ENCODE measurements at regions not wholly inside any gene's neighbourhood (a gene's known extent, or its start where the extent isn't known, plus 50 kb on each side); places are given as distances from the start of the nearest gene placed in this dataset.

DNA sequence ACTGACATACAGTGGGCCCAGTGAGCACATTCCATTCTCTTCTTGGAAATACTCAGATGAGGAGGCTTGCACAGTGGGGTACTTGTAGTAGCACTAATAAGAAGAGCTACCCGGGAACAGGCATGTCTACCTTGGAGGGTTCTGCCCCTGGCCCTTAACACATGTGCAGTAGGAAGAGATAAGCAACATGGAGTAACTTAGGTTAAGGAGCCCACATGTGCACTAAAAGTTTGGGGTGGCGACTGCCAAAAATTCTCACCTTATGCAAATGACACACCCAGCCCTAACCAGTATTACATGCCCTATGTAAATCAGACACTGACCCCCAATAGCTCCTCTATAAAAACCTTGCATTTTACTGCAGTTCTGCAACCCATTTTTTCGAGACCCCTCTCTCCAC is 1313.3 kb downstream of the KCNT2 start:
- no TSS peak for BruUV-seq (replicated peaks)
- DNase-seq (ENCODE audit: low read depth, low spot score) (no peak), ATAC-seq (no peak)
- Histone ChIP-seq H4K20me1 (ENCODE audit: insufficient read depth) (no peaks in the 10 kb centered on the region; the same call in 1 of the 2 replicates), H3K4me3 (replicated peaks in 1 of 2; ENCODE audit: low read depth in 1 of 2, low read length in 2 of 2) (no peak overlapping the region), H3K27me3 (ENCODE audit: insufficient read depth, low read length) (no peaks in the 10 kb centered on the region), H3K4me2 (ENCODE audit: low read length) (no peak overlapping the region), H3K36me3 (ENCODE audit: control insufficient read depth in 1 of 2, insufficient read depth in 2 of 2, low read length in 2 of 2) (no peaks in the 10 kb centered on the region), H3K9ac (ENCODE audit: low read length) (no peak overlapping the region), H3K9me2 (ENCODE audit: insufficient read depth) (no peaks in the 10 kb centered on the region; the same call in 1 of the 2 replicates), H2AFZ (ENCODE audit: low read depth, low read length, poor library complexity, severe bottlenecking) (no peak overlapping the region), H3K4me1 (ENCODE audit: control insufficient read depth in 1 of 2, insufficient read depth in 2 of 2, low read length in 2 of 2) (no peaks in the 10 kb centered on the region), H3K9me3 (ENCODE audit: control insufficient read depth in 1 of 2, insufficient read depth in 1 of 2, low read depth in 1 of 2, low read length in 2 of 2) (no peaks in the 10 kb centered on the region), H3K79me2 (ENCODE audit: insufficient read depth, low read length) (no peaks in the 10 kb centered on the region), H3K27ac (ENCODE audit: low read depth, low read length) (no peak overlapping the region)
- TF ChIP-seq ELF1 (IDR thresholded peaks at IDR 0.05; ENCODE audit: borderline replicate concordance, low read depth) (no peak), CBX3 (IDR thresholded peaks at IDR 0.05; ENCODE audit: low read depth) (no peak), CEBPB (IDR thresholded peaks at IDR 0.05; ENCODE audit: low read depth) (no peak), POLR2AphosphoS5 (IDR thresholded peaks at IDR 0.05; ENCODE audit: low read depth, low read length) (no peak), FOSL1 (IDR thresholded peaks at IDR 0.05; ENCODE audit: low read depth) (no peak), EZH2 (IDR thresholded peaks at IDR 0.05) (no peak), TCF7L2 (IDR thresholded peaks at IDR 0.05; ENCODE audit: borderline replicate concordance, extremely low read depth, insufficient read depth, insufficient read length) (no peak), SIN3A (IDR thresholded peaks at IDR 0.05; ENCODE audit: low read depth) (no peak), MAX (IDR thresholded peaks at IDR 0.05) (no peak), CTCF (IDR thresholded peaks at IDR 0.05 in 2 of 3, conservative IDR thresholded peaks at IDR 0.05 in 1 of 3; ENCODE audit: borderline replicate concordance in 1 of 3, insufficient read depth in 1 of 3, low read depth in 2 of 3, low read length in 2 of 3) (no peak), POLR2A (IDR thresholded peaks at IDR 0.05; ENCODE audit: borderline replicate concordance, extremely low read depth, insufficient read depth, insufficient read length) (no peak), SRF (IDR thresholded peaks at IDR 0.05; ENCODE audit: low read depth) (no peak), RAD21 (IDR thresholded peaks at IDR 0.05; ENCODE audit: low read depth) (no peak)
- TF ChIP-seq, protein P1, sequence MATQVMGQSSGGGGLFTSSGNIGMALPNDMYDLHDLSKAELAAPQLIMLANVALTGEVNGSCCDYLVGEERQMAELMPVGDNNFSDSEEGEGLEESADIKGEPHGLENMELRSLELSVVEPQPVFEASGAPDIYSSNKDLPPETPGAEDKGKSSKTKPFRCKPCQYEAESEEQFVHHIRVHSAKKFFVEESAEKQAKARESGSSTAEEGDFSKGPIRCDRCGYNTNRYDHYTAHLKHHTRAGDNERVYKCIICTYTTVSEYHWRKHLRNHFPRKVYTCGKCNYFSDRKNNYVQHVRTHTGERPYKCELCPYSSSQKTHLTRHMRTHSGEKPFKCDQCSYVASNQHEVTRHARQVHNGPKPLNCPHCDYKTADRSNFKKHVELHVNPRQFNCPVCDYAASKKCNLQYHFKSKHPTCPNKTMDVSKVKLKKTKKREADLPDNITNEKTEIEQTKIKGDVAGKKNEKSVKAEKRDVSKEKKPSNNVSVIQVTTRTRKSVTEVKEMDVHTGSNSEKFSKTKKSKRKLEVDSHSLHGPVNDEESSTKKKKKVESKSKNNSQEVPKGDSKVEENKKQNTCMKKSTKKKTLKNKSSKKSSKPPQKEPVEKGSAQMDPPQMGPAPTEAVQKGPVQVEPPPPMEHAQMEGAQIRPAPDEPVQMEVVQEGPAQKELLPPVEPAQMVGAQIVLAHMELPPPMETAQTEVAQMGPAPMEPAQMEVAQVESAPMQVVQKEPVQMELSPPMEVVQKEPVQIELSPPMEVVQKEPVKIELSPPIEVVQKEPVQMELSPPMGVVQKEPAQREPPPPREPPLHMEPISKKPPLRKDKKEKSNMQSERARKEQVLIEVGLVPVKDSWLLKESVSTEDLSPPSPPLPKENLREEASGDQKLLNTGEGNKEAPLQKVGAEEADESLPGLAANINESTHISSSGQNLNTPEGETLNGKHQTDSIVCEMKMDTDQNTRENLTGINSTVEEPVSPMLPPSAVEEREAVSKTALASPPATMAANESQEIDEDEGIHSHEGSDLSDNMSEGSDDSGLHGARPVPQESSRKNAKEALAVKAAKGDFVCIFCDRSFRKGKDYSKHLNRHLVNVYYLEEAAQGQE (IDR thresholded peaks at IDR 0.05; ENCODE audit: low read depth) = no peak
- TF ChIP-seq, protein P2, sequence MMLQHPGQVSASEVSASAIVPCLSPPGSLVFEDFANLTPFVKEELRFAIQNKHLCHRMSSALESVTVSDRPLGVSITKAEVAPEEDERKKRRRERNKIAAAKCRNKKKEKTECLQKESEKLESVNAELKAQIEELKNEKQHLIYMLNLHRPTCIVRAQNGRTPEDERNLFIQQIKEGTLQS (IDR thresholded peaks at IDR 0.05) = no peak
- TF ChIP-seq, protein P3, sequence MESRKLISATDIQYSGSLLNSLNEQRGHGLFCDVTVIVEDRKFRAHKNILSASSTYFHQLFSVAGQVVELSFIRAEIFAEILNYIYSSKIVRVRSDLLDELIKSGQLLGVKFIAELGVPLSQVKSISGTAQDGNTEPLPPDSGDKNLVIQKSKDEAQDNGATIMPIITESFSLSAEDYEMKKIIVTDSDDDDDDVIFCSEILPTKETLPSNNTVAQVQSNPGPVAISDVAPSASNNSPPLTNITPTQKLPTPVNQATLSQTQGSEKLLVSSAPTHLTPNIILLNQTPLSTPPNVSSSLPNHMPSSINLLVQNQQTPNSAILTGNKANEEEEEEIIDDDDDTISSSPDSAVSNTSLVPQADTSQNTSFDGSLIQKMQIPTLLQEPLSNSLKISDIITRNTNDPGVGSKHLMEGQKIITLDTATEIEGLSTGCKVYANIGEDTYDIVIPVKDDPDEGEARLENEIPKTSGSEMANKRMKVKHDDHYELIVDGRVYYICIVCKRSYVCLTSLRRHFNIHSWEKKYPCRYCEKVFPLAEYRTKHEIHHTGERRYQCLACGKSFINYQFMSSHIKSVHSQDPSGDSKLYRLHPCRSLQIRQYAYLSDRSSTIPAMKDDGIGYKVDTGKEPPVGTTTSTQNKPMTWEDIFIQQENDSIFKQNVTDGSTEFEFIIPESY (IDR thresholded peaks at IDR 0.05; ENCODE audit: extremely low read depth, insufficient replicate concordance, low read length) = no peak
- CTCF ChIA-PET = no interaction called here
- RAD21 ChIA-PET (ENCODE audit: low non-redundant PET in 1 of 2, low total read pairs in 2 of 2, uncharacterized antibody in 2 of 2, unreplicated experiment in 2 of 2) = no interaction called here
- intact Hi-C loops (cut with micrococcal nuclease) = no loop called here
- POLR2A ChIA-PET = interaction anchor here (0.7 kb wide), 1 partner anchor 293 kb away, joined by 4 read pairs; no protein-coding TSS in a partner anchor

Data from HCT116 (cell line).